GM21447 (cell line): ENCODE measurements at regions not wholly inside any gene's neighbourhood (a gene's known extent, or its start where the extent isn't known, plus 50 kb on each side); places are given as distances from the start of the nearest gene placed in this dataset.

Experiments used
- ATAC-seq: cut with Tn5 transposase; IDR thresholded peaks from one replicate; pipeline ENCODE4 v1.9.1; 2021; ENCODE audit not compliant: unreplicated experiment

- no peak for ATAC-seq
Observed at GRCh38 chr4:96166806-96167205, 326.9 kb downstream of the PDHA2 start.

- ATAC-seq, result no peak
Observed at GRCh38 chr4:96170198-96170597, 330.3 kb downstream of the PDHA2 start.

- ATAC-seq, result no peak
Observed at GRCh38 chr4:96173756-96174155, 333.9 kb downstream of the PDHA2 start.

GRCh38 chr4:96175871-96176270 is 336.0 kb downstream of the PDHA2 start:
- no peak for ATAC-seq

- no peak for ATAC-seq
Observed at GRCh38 chr4:96183611-96184010, 343.7 kb downstream of the PDHA2 start.

GRCh38 chr4:96186593-96186992 is 346.7 kb downstream of the PDHA2 start:
- no peak for ATAC-seq

GRCh38 chr4:96189761-96190160 is 349.9 kb downstream of the PDHA2 start:
- ATAC-seq, result no peak

GRCh38 chr4:96193061-96193460 is 353.2 kb downstream of the PDHA2 start:
- no peak for ATAC-seq

GRCh38 chr4:96194993-96195392 is 355.1 kb downstream of the PDHA2 start:
- ATAC-seq, result no peak

GRCh38 chr4:96205143-96205936 is 365.4 kb downstream of the PDHA2 start:
- no peak for ATAC-seq

GRCh38 chr4:96227515-96227914 is 387.6 kb downstream of the PDHA2 start:
- no peak for ATAC-seq

GRCh38 chr4:96228463-96228862 is 388.6 kb downstream of the PDHA2 start:
- ATAC-seq, result no peak

GRCh38 chr4:96240041-96240440 is 400.1 kb downstream of the PDHA2 start:
- no peak for ATAC-seq

GRCh38 chr4:96241819-96242218 is 401.9 kb downstream of the PDHA2 start:
- ATAC-seq, result no peak

- no peak for ATAC-seq
Observed at GRCh38 chr4:96247096-96247495, 407.2 kb downstream of the PDHA2 start.

GRCh38 chr4:96248225-96248624 is 408.3 kb downstream of the PDHA2 start:
- no peak for ATAC-seq

- ATAC-seq, result no peak
Observed at GRCh38 chr4:96260064-96260682, 420.3 kb downstream of the PDHA2 start.

GRCh38 chr4:96262057-96262456 is 422.2 kb downstream of the PDHA2 start:
- no peak for ATAC-seq

- no peak for ATAC-seq
Observed at GRCh38 chr4:96263291-96263690, 423.4 kb downstream of the PDHA2 start.

GRCh38 chr4:96264941-96265463 is 425.1 kb downstream of the PDHA2 start:
- no peak for ATAC-seq

GRCh38 chr4:96293806-96294205 is 453.9 kb downstream of the PDHA2 start:
- ATAC-seq, result no peak

- ATAC-seq, result no peak
Observed at GRCh38 chr4:96295143-96295741, 455.3 kb downstream of the PDHA2 start.
